Renal cortical epithelial cell (primary cell): ENCODE measurements at regions not wholly inside any gene's neighbourhood (a gene's known extent, or its start where the extent isn't known, plus 50 kb on each side); places are given as distances from the start of the nearest gene placed in this dataset.

ENCODE experiments used
- DNase-seq: peaks from one replicate; pipeline ENCODE4 v3.0.0-alpha.2; 2011; ENCODE audit warnings: low read depth

DNA sequence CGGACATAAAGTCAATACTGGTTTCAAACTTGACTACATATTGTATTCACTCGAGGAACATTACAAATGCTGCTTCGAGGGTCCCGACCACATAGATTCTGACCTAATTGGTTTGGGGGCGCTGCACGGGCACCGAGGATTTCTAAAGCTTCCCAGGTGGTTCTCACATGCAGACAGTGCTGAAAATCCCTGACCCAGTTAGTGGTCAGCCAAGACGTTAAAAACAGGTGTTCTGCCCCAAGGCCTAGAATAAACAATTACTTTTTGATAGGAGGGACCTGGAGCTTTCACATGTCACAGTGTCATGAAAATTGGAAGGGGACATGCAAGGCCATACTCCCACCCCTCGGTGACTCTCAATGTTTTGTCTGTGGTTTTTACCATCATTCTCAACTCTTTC is 368.9 kb downstream of the RNF144A start:
- no peak for DNase-seq

DNA sequence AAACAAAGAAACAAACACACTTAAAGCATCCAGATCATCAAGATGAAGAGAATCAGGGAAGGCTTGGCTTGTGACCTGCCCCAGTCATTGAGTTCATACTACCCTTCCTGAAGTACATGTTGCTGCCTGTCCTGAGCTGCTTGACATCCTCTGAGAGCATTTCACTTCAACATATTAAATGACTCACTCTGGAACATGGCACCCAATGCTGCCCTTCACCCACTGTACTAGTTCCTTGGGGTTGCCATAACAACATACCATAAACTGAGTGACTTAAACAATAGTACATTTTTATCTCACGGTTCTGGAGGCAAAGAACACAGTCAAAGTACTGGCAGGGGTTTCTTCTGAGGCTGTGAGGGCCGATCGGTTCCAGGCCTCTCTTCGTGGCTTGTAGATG is 371.3 kb downstream of the RNF144A start:
- DNase-seq: peak; percentile 0

DNA sequence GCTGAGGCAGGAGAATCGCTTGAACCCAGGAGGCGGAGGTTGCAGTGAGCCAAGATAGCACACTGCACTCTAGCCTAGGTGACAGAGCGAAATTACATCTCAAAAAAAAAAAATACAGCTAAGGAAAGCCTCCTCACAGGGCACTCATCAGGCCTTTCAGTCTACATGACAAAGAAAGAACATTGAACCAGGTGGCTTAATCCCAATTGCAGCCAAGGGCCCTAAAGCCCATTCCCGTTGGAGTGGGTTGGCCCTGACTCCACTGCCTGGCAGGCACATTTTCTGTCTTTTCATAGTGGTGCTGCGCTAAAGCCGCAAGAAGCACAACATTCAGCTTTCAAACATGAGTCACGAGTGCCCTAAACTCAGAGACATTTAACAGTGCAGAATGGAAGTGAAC is 372.5 kb downstream of the RNF144A start:
- no peak for DNase-seq

DNA sequence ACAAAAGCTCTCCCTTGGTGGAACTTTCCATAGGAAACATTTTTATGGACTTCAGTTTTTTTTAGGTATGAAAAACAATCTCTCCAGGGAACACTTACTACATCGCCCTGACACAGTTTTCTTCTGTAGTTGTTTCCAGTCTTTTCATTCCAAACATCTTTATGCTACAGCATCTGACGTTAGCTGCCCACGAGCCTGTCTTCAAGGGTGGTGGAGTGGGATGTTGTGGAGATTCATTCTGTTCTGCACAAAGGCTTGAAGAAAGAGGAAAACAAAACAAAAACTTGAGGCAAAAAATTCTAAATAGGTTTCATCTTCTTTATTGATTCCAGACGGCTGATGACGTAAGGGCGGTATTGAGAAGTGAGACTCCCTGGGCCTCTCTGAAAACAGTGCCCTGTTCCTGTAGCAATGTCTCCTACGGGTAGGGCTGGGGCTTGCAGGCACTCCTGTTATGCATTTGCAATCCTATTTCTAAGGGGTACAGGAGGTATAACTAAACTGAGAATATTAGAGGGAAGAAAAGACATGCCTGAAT is 375.0 kb downstream of the RNF144A start:
- DNase-seq: no peak

DNA sequence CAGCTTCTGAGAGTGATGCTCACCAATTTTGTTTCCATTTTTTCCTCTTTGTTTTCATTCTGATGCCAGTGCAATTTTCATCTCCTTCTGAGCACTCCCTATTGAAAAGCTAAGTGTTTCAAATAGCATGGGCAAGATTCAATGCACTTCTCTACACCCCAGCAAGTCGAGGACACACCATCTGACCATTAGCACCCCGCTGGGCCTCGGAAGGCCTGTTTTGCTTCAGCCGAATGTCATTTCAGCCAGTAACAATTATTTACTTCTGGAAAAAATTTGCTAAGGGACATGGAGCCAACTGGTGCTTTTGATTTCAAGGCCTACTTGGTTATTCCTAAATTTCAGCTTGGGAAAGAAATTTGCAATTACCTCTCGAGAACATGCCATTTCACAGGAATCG is 392.4 kb downstream of the RNF144A start:
- no peak for DNase-seq

DNA sequence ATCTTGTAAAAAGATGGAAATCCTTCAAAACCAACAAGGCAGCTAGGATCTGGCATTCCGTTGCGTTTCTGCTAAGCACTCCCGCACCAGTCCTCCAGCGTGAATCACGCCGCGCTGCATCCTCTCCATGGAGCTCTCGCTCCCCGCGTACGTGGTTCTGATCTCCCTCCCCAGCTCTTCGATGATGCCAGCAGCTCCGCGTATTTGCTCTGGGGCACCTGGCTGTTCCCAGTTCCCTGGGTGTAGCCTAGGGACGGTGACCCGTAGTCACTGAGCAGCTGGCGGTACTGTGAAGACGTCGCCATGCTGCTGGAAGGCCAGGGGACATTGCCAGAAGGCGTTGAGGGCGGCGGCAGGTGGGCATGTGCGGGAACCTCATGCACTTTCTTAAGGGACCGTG is 407.5 kb downstream of the RNF144A start:
- no peak for DNase-seq

DNA sequence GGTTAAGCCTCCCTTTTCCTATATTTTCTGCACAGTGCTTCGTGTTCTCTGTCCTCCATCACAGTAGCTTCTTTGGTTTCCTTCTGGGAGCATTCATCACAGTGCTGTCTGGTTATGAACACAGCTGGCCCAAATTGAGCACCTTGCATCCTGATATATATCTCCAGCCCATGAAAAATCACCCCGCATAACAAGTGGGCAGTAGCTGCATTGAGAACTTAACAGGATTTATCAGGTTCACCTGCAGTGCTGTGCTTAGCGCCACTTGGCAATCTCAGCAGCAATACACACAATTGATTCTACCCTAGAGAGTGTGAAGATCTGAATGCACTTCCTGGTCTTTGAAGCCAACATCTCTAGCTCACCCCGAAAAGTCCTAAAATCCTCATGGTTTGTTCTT is 408.0 kb downstream of the RNF144A start:
- DNase-seq: no peak

DNA sequence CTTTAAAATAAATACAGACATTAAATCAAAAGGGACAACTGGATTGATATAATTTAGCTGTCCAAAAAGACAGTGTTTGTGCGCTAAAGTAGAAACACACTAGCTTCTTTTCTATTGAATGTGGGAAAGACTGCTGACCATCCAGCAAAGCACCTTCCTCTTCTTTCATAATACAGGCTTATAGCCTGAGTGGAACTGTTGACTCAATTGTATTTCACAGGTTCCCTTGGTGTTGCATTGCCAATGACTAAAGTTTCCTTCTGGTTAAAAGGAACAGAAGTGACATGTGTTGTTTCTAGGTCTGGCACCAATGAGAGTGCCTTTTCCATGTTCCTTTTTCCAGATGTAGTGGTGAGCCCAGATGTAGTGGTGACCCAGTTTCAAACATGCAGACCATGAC is 412.3 kb downstream of the RNF144A start:
- no peak for DNase-seq

DNA sequence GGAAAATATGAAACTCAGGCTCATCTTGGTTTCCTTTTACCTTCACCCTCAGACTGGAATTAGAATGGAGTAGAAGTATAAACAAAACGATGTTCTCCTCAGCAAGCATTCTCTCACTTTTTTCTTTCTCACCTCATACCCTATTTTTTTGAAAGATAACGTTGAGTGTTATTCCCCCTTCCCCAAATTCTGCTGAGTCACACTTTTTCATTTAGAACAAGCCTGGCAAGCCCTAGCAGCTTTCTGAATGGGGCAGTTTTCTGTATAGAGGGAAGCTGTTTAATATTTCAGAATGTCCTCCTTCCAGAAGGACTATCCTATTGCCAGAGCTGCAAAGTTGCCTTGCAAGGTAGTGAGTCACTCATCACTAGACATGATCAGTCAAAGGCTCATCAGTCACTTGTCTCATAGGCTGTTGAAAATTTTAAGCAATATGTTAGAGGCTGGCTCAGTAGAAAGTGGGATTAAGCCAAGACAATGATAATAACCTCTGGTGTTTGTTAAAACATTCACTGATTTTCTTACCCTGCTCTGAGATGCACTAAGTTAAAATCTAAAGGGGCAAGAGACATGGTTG is 416.1 kb downstream of the RNF144A start:
- no peak for DNase-seq

DNA sequence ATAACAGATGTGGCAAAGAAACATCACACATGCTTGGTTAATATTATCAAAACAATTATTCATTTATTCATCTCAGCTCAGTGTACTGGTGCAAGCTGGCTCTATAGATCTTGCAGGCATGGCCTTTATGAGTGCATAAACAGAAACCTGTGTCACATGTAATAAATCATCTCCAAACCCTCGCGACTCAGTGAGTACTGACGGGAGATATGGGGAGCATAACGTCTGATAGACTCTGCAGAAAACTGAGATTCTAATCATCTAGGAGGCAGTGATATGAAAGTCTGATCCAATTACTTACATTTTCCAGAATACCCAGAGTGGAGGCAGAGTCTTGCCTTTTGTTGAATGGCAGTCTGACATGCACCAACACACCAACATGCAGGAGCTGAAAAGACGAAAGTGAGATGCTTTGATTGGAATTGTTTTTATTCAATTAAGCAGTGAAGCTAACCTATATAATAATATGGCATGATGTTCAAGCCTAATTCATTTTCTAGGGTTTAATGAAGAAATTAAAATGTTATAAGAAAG is 416.8 kb downstream of the RNF144A start:
- no peak for DNase-seq

DNA sequence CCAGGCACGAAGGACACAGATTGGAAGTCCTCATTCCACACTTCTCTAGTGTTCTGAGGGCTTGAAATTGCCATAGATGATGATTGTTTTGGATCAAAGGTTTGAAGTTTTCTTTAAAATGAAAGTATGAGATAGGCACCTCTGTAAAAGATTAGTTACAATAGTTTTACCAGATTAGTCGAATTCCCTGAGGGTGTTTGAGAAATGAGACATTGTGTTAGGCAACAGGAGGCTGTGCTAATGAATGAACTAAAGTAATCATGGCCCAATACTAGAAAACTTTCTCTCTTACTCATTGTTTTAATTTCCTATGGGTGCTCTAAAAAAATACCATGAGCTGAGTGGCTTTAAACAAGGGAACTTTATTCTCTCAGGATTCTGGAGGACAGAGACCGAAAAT is 421.7 kb downstream of the RNF144A start:
- DNase-seq: peak; percentile 27

DNA sequence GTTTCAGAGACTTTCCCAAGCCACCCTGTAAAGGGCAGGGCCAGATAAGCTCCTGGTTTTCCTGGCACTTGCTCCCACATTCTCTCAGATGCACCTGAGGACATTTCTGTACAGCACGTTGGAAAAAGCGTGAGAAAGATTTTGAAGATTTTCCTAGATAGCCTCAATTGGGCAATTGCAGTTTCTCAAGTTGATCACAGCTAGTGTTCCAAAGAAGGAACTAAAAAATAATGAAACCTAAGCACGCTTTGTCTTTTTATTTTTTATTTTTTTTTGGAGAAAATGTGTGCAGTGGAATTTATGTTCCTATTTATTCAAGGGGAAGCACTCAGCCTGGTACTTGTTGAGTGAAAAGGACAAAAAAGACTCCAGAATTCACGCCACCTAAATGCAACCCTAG is 429.1 kb downstream of the RNF144A start:
- no peak for DNase-seq

DNA sequence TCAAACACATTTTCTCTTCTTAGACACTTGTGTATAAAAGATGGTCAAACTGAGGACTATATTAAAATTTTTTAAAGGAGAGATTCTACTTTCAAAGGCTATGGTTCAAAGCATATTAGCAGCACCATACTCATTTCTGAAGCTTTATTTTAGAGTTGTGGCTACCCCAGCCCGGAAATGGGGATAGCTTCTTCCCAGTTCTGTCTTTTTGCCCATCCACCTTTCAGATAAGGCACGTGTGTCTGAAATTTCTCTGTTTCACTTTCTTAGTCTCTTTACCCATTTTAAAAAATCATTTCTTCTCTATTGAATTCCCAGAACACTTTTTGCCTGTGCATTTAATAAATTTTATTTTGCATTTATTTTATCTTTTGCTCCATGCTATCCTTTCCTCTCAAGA is 431.5 kb downstream of the RNF144A start:
- no peak for DNase-seq

DNA sequence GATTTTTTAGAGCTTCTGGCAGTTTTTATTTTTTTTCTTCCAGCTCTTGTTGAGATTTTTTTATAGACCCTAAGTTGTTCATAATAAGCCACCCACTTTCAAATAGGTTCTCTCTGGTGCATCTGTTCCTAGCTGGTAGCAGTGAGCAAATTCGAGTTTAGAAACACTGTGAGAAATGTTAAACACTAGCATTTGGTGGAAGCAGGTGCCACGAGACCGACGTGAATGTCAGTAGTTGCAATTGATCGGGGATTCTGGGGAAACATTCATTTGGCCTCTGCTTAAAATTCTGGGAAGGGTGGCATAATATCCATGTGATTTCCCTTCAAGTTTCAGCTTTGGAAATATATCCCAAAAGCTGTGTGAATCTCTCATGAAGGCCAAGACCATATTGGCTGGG is 435.0 kb downstream of the RNF144A start:
- no peak for DNase-seq

DNA sequence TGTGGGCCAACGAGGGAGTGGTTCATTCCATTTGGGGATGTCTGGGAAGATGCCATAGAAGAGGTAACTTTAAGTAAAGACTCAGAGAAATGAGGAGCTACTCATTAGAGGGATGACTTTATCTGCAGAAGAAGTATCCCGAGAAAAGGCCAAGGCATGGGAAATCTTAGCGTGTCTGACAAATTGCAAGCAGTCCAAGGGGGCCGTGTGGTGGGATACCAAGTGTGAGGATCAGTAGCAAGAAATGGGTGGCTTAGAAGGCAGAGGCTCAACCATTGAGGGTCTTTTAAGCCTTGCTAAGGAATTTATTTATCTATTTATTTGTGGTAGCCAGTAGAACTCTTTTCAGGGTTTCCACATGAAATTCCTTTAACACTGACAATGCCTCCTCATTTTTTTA is 436.4 kb downstream of the RNF144A start:
- DNase-seq: no peak

DNA sequence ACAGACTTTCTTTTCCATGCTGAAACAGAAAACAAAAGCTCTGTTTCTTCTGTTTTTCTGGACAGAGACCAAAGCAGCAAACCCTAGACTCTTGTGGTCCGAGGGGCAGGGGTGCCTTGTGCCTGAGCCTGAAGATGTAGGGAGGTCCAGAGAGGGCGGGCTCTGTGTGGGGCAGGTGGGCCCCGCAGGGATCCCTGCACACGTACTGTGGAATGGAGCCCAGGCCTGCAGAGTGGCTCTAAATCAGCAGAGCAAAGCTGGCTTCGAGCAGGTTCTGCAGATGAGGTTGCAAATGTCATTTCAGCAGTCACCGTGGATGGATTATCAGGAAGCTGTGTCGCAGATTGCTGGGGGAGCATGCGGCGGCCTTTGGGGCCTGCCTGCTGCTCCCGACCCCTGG is 438.6 kb downstream of the RNF144A start:
- DNase-seq: no peak

DNA sequence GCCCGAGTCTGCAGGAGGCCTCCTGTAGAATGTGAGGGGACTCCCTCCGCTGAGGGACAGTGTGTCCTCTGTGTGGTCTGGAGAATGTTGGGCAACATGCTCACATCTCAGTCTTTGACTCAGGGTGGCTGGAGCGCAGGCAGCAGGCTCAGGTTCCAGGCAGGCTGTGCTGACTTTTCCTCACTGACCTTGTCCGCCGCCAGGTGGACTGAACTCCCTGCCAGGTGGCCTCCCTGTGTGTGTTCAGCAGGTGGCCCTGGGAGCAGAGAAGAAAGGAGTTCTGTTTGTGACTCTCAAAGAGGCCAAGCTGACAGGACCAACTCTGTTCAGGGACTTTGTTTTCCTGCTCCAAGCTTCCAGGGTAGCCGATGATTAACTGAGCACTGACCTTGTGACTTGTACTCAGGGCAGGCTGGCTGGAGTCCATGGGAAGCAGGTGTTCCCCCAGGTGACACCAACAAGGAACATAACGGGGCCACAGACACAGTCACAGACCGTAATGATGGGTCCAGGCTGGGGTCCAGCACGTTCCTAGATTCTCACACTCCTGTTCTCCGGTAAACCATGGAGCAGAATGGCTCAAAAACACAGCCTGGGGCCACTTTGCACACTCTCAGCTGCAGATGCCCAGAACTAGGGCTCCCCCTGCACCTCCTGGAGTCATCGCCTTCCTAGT is 439.8 kb downstream of the RNF144A start:
- peak; percentile 51 for DNase-seq

DNA sequence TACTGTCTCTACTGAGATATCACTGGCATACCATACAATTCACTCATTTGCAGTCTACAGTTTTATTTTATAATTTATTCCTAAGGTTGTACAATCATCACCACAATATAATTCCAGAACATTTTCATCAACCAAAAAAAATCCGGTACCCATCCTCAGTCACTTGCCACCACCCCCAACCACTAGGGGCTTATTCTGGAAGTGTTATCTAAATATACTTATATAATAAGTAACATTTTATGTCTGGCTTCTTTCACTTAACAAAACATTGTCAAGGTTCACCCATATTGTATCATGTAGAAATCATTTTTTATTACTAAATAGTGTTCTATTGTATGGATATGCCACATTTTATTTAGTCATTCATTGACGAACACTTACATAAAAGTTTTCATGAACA is 440.8 kb downstream of the RNF144A start:
- DNase-seq: no peak

DNA sequence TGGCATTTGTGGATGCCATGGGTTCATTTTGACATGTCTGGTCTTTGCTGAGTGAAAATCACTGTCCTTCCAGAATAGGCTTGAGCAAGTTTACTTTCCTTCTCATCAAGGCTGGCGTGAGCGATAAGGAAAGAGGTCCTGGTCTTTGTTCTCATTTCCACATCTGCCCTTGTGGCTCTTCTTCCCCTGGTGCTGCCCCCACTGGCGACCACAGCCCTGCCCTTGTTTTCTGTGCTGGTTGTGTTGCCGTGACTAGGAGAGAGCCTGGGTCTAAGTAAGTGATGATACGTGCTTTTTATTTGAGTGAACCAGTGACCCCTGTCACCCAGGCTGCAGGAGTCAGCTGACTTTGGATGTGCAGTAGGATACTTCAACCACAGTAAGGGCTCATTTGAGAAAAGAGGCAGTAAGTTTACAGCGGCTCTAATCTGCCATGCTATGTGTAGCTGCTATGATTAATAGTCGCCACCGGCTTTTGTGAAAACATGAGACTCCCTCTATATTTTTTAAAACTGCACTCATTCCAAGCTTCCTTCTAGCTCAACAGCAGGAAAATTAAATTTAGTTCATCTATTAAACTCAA is 441.7 kb downstream of the RNF144A start:
- DNase-seq: no peak

DNA sequence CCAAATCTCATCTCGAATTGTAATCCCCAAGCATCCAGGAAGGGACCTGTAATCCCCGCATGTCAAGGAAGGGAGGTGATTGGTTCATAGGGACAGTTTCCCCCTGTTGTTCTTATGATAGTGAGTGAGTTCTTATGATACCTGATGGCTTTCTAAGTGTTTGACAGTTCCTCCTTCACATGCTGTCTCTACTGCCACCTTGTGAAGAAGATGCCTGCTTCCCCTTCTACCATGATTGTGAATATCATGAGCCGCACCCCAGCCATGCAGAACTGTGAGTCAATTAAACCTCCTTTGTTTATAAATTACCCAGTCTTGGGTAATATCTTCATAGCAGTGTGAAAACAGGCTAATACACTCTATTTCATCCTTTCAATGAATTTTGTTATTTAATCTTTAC is 446.7 kb downstream of the RNF144A start:
- no peak for DNase-seq

DNA sequence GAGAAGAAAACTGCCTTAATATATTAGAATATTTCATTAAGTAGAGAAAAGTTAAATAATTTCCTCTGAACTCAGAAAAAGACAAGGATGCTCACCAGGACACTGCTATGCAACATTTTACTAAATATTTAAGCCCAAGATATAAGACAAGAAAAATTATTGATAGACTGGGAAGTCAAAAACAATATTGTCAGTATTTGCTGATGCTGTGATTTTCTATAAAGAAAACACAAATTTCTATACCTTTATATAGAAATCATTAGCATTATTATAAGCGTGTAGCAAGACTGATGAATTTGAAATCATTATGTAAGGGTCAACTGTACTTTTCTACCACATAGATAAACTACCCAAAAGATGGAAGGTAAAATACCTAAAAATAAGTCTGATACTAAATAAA is 451.0 kb downstream of the RNF144A start:
- no peak for DNase-seq

DNA sequence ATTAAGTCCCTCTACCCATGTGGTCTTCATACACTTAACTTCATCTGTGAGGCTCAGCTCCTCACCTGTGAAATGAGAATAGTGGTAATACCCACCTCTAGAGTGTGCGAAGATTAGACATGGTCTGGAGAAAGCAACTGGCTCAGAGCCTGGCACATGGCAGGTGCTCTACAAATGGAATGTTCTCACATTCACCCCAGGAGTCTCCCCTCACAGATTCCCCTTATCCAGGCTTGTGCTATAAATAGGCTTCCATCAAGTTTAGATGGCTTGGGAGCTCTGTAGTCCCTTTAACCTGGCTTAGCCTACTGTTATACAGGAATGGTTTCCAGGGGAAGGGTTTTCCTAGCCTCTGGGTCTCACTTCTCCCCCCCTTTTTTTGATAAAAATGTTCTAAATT is 455.9 kb downstream of the RNF144A start:
- DNase-seq: no peak

DNA sequence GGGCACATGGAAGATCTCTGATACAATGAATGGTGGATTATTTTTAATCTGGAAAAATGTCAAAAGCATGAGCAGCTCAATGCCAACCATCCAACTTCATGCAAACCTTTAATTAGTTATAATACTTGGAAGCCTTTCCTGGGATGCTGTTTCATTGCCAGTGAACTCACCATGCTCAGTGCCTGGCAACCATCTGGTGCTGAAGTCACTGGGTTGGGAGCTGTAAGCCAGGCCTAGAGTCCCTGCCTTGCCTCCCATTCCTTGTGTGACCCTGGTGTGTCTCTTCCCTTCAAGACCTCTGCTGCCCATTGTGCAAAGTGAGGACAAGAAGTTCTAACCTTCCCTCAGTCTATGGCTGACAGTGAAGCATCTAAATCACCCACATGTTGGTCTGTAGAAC is 458.7 kb downstream of the RNF144A start:
- DNase-seq: no peak
